ENCODE measurements at regions not wholly inside any gene's neighbourhood (a gene's known extent, or its start where the extent isn't known, plus 50 kb on each side); places are given as distances from the start of the nearest gene placed in this dataset.

- H3K4me2 ChIP-seq (replicated peaks; ENCODE audit: low read depth, low read length, poor library complexity, severe bottlenecking), result no peak overlapping the region
- Mint-ChIP-seq H3K4me3 (no peak overlapping the region), H3K9me3 (ENCODE audit: insufficient read depth) (peaks cover 2% of the 10 kb centered on the region), H3K27me3 (peaks cover 23% of the 10 kb centered on the region), H3K4me1 (no peaks in the 10 kb centered on the region), H3K27ac (no peak overlapping the region)
- H3K9ac ChIP-seq (ENCODE audit: low read length), result no peak overlapping the region
- ATAC-seq (ENCODE audit: low read depth) (no peak), DNase-seq (no peak)
- no peaks in the 10 kb centered on the region for H3K9me3 ChIP-seq (ENCODE audit: control extremely low read depth in 1 of 3, control insufficient read depth in 2 of 3, insufficient read depth in 1 of 3, low read length in 2 of 3)
- no peaks in the 10 kb centered on the region for H3K4me1 ChIP-seq (ENCODE audit: control insufficient read depth in 2 of 2, insufficient read depth in 2 of 2, low read length in 2 of 2)
- H2AFZ ChIP-seq (ENCODE audit: insufficient read depth, low read depth, low read length, poor library complexity, severe bottlenecking), result no peak overlapping the region
- H4K20me1 ChIP-seq (ENCODE audit: control insufficient read depth, insufficient read depth, low read length, poor library complexity, severe bottlenecking), result no peaks in the 10 kb centered on the region
- H3K27me3 ChIP-seq (replicated peaks in 1 of 4; ENCODE audit: control extremely low read depth in 1 of 4, control insufficient read depth in 3 of 4, insufficient read depth in 4 of 4, low read length in 3 of 4), result peaks cover 0 to 5% (median 0%) of the 10 kb centered on the region in 4 experiments
- no peak for TF ChIP-seq EZH2 (IDR thresholded peaks at IDR 0.05; ENCODE audit: borderline replicate concordance, insufficient read depth, low read depth, low read length, poor library complexity, severe bottlenecking)
- TF ChIP-seq CTCF (IDR thresholded peaks at IDR 0.05), result no peak
- H3K36me3 ChIP-seq (replicated peaks in 1 of 2; ENCODE audit: control extremely low read depth in 1 of 2, control insufficient read depth in 1 of 2, extremely low read depth in 1 of 2, insufficient read depth in 2 of 2, low read length in 1 of 2), result no peaks in the 10 kb centered on the region
- no peak overlapping the region for H3K4me3 ChIP-seq (ENCODE audit: control extremely low read depth in 1 of 5, extremely low read depth in 1 of 5, insufficient read depth in 1 of 5, low read depth in 2 of 5, low read length in 4 of 5)
- ChIA-PET POLR2A (no interaction called here), CTCF (no interaction called here)
- intact Hi-C loops (cut with micrococcal nuclease), result no loop called here
- WGBS (ENCODE audit: insufficient coverage), result no CpG with 5 or more reads among the region's 2 CpGs
- H3K27ac ChIP-seq (ENCODE audit: low read length in 2 of 2), result no peak overlapping the region
- H3K79me2 ChIP-seq (ENCODE audit: control insufficient read depth, insufficient read depth, low read length), result no peaks in the 10 kb centered on the region
Measured at GRCh38 chr9:32841314-32841713, 58.0 kb downstream of the TMEM215 start.

GRCh38 chr9:32843295-32843694, 60.0 kb downstream of the TMEM215 start:
- H3K79me2 ChIP-seq (ENCODE audit: control insufficient read depth, insufficient read depth, low read length), result no peaks in the 10 kb centered on the region
- no peaks in the 10 kb centered on the region for H3K4me1 ChIP-seq (ENCODE audit: control insufficient read depth in 2 of 2, insufficient read depth in 2 of 2, low read length in 2 of 2)
- CTCF ChIA-PET, result no interaction called here
- Mint-ChIP-seq H3K27me3 (peaks cover 33% of the 10 kb centered on the region), H3K9me3 (ENCODE audit: insufficient read depth) (peaks cover 4% of the 10 kb centered on the region), H3K4me1 (no peaks in the 10 kb centered on the region), H3K27ac (no peak overlapping the region), H3K4me3 (no peak overlapping the region)
- POLR2A ChIA-PET, result no interaction called here
- H3K9me3 ChIP-seq (ENCODE audit: control extremely low read depth in 1 of 3, control insufficient read depth in 2 of 3, insufficient read depth in 1 of 3, low read length in 2 of 3), result no peaks in the 10 kb centered on the region
- H3K27me3 ChIP-seq (replicated peaks in 1 of 4; ENCODE audit: control extremely low read depth in 1 of 4, control insufficient read depth in 3 of 4, insufficient read depth in 4 of 4, low read length in 3 of 4), result peaks cover 0 to 5% (median 0%) of the 10 kb centered on the region in 4 experiments
- no peak overlapping the region for H3K4me3 ChIP-seq (ENCODE audit: control extremely low read depth in 1 of 5, extremely low read depth in 1 of 5, insufficient read depth in 1 of 5, low read depth in 2 of 5, low read length in 4 of 5)
- H2AFZ ChIP-seq (ENCODE audit: insufficient read depth, low read depth, low read length, poor library complexity, severe bottlenecking), result no peak overlapping the region
- intact Hi-C loops (cut with micrococcal nuclease), result no loop called here
- DNase-seq, result no peak
- H3K4me2 ChIP-seq (replicated peaks; ENCODE audit: low read depth, low read length, poor library complexity, severe bottlenecking), result no peak overlapping the region
- no peak overlapping the region for H3K9ac ChIP-seq (ENCODE audit: low read length)
- no peak overlapping the region for H3K27ac ChIP-seq (ENCODE audit: low read length in 2 of 2)
- H3K36me3 ChIP-seq (replicated peaks in 1 of 2; ENCODE audit: control extremely low read depth in 1 of 2, control insufficient read depth in 1 of 2, extremely low read depth in 1 of 2, insufficient read depth in 2 of 2, low read length in 1 of 2), result no peaks in the 10 kb centered on the region
- TF ChIP-seq EZH2 (IDR thresholded peaks at IDR 0.05; ENCODE audit: borderline replicate concordance, insufficient read depth, low read depth, low read length, poor library complexity, severe bottlenecking) (no peak), CTCF (IDR thresholded peaks at IDR 0.05) (no peak)
- ATAC-seq (ENCODE audit: low read depth), result no peak
- 100% methylated on average over 1 of the region's 1 CpG for WGBS (ENCODE audit: insufficient coverage)
- H4K20me1 ChIP-seq (ENCODE audit: control insufficient read depth, insufficient read depth, low read length, poor library complexity, severe bottlenecking), result no peaks in the 10 kb centered on the region
